OCI-LY1 (cell line): ENCODE measurements at regions not wholly inside any gene's neighbourhood (a gene's known extent, or its start where the extent isn't known, plus 50 kb on each side); places are given as distances from the start of the nearest gene placed in this dataset.

Experiments
- EZH2 ChIP-seq: fragments of 200-600 bp; sonication (generic), shearing (Covaris generic); IDR thresholded peaks from 2 replicates; pipeline ENCODE4 v1.8.0; 2017; ENCODE audit warnings: borderline replicate concordance, mixed run types, mild to moderate bottlenecking, antibody characterized with exemption, low read length, moderate library complexity, mixed read lengths
- TF ChIP-seq, protein P1 (sequence below): fragments of 200-600 bp; sonication (generic), shearing (Covaris generic); IDR thresholded peaks from 2 replicates; pipeline ENCODE4 v1.5.1; 2017; ENCODE audit warnings: mild to moderate bottlenecking, antibody characterized with exemption, low read length, moderate library complexity, mixed read lengths

DNA sequence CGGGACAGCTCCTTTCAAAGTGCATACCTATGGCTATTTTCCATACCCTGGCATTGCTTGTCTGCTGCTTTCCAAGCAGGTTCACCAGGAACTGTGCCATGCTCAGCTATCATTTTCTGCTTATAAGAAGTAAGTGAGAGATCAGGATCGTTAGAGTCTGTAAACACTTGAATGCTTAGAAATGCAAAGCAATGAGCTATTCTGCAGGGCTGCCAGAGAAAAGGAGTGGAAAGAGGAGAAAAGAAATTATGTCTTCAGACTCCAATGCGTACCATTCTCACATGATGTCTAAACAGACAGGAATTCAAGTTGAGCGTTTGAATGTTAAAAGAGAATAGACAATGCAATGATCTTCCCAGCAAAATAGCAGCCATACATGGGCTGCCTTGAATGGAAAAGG, 245.5 kb upstream of the SLC7A11 start:
- TF ChIP-seq, protein P1, sequence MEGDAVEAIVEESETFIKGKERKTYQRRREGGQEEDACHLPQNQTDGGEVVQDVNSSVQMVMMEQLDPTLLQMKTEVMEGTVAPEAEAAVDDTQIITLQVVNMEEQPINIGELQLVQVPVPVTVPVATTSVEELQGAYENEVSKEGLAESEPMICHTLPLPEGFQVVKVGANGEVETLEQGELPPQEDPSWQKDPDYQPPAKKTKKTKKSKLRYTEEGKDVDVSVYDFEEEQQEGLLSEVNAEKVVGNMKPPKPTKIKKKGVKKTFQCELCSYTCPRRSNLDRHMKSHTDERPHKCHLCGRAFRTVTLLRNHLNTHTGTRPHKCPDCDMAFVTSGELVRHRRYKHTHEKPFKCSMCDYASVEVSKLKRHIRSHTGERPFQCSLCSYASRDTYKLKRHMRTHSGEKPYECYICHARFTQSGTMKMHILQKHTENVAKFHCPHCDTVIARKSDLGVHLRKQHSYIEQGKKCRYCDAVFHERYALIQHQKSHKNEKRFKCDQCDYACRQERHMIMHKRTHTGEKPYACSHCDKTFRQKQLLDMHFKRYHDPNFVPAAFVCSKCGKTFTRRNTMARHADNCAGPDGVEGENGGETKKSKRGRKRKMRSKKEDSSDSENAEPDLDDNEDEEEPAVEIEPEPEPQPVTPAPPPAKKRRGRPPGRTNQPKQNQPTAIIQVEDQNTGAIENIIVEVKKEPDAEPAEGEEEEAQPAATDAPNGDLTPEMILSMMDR: no peak
- TF ChIP-seq EZH2: no peak
